ENCODE measurements at regions not wholly inside any gene's neighbourhood (a gene's known extent, or its start where the extent isn't known, plus 50 kb on each side); places are given as distances from the start of the nearest gene placed in this dataset.
"Not testable (repeated sequence)": the region's sequence is repeated elsewhere in the genome, so short reads cannot be mapped to it uniquely, and the experiment has no call there.

GRCh38 chr6:85245004-85245403, 204.9 kb upstream of the NT5E start:
- no peaks in the 10 kb centered on the region for H3K4me1 ChIP-seq
- WGBS, 2 donors, result 85 to 90% methylated on average over 3 of the region's 3 CpGs
- H3K27me3 ChIP-seq, result no peaks in the 10 kb centered on the region
- H3K27ac ChIP-seq, result no peak overlapping the region
- peaks cover 0 to 3% (median 0%) of the 10 kb centered on the region in 4 donors for H3K9me3 ChIP-seq
- H3K4me3 ChIP-seq, result no peak overlapping the region
- H3K36me3 ChIP-seq, result no peaks in the 10 kb centered on the region
- TF ChIP-seq, protein P1, sequence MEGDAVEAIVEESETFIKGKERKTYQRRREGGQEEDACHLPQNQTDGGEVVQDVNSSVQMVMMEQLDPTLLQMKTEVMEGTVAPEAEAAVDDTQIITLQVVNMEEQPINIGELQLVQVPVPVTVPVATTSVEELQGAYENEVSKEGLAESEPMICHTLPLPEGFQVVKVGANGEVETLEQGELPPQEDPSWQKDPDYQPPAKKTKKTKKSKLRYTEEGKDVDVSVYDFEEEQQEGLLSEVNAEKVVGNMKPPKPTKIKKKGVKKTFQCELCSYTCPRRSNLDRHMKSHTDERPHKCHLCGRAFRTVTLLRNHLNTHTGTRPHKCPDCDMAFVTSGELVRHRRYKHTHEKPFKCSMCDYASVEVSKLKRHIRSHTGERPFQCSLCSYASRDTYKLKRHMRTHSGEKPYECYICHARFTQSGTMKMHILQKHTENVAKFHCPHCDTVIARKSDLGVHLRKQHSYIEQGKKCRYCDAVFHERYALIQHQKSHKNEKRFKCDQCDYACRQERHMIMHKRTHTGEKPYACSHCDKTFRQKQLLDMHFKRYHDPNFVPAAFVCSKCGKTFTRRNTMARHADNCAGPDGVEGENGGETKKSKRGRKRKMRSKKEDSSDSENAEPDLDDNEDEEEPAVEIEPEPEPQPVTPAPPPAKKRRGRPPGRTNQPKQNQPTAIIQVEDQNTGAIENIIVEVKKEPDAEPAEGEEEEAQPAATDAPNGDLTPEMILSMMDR (IDR thresholded peaks at IDR 0.05), result no peak
- no peak for TF ChIP-seq EP300 (IDR thresholded peaks at IDR 0.05)
- no peak for TF ChIP-seq POLR2A (IDR thresholded peaks at IDR 0.05)
- DNase-seq (ENCODE audit: low spot score in 2 of 2), result no peak

DNA sequence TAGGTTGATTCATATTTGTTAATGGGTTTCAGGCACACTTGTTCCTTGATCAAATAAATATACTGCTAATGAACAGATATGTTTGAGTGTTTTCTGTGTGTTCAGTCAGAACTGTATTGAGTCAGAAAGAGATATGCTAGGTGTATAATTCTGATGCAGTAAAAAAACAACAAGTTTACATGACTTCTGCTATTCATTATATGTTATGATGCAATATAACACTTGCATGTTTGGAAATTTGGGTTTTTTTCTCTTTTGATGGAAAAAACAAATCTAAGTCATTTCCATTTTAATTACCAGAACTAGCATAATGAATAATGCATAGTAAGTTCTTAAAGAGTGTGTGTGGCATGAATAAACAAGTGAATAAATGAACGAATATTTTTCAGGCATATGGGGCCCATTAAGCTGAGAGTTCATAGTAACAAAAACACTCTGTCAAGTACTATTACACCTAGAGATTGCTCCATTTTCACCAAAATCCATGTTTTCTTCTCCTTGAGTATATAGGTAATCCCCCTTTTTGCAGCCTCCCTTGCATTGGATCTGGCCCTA, 208.3 kb upstream of the NT5E start:
- Histone ChIP-seq H3K4me1 (no peaks in the 10 kb centered on the region), H3K27ac (no peak overlapping the region), H3K4me3 (no peak overlapping the region), H3K9me3 (no peaks in the 10 kb centered on the region), H3K27me3 (no peaks in the 10 kb centered on the region), H3K36me3 (no peaks in the 10 kb centered on the region)
- WGBS, 2 donors, result 57 to 67% methylated on average over 1 of the region's 1 CpG
- TF ChIP-seq POLR2A (IDR thresholded peaks at IDR 0.05) (no peak), EP300 (IDR thresholded peaks at IDR 0.05) (no peak)
- TF ChIP-seq, protein P1 (IDR thresholded peaks at IDR 0.05), result no peak
- no peak for DNase-seq (ENCODE audit: low spot score in 2 of 2)

DNA sequence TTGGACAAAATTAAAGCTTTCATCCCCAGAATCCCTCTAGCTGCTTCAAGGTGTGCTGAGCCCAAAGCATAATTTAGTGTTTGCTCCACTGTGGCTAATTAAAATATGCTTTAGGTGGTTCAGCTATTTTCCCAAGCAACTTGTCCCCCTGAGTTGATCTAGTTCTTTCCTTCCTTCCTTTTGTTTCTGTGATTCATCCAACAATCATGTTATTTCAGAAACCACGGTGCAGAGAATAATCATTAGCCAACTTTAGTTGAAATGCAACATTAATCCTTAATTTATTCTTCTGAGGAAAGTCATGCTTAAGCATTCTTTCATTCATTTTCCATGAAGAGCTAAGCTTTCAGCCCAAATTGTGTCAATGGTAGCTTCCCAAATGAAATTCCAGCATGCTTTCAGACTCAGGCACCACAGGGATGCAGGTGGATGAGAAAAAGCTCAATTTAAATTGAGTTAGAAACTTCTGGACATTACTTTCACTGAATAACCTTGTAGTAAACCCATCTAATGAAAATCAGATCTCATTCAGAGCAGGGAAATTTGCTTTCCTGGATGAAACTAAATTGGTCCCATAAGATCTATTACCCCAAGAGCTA, 209.0 kb upstream of the NT5E start:
- Histone ChIP-seq H3K9me3 (no peaks in the 10 kb centered on the region), H3K4me3 (no peak overlapping the region), H3K27ac (no peak overlapping the region), H3K4me1 (no peaks in the 10 kb centered on the region), H3K27me3 (no peaks in the 10 kb centered on the region), H3K36me3 (no peaks in the 10 kb centered on the region)
- TF ChIP-seq, protein P1 (IDR thresholded peaks at IDR 0.05), result no peak
- no peak for TF ChIP-seq EP300 (IDR thresholded peaks at IDR 0.05)
- no peak for TF ChIP-seq POLR2A (IDR thresholded peaks at IDR 0.05)
- 36 to 43% methylated on average over 1 of the region's 1 CpG for WGBS, 2 donors
- no peak for DNase-seq (ENCODE audit: low spot score in 2 of 2)

DNA sequence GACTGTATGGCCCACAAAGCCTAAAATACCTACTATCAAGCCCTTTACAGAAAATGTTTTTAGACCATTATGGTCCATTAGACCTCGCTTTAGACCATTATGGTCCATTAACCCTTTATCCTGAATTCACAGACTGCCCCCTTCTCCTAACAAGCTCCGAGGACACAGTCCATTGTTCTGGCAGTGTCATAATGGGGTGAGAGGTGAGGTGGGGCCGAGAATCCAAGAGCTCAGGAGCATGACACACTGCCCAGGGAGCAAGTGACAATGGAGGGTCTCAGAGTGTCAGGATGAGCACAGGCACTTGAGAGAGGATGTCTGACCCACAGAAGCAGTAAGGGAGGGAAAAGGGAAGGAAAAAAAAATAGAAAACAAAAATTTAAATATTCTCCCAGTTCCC, 212.4 kb upstream of the NT5E start:
- Histone ChIP-seq H3K27me3 (no peaks in the 10 kb centered on the region), H3K4me3 (no peak overlapping the region), H3K4me1 (no peaks in the 10 kb centered on the region), H3K27ac (no peak overlapping the region), H3K9me3 (no peaks in the 10 kb centered on the region), H3K36me3 (no peaks in the 10 kb centered on the region)
- WGBS, 2 donors, result 36 to 63% methylated on average over 3 of the region's 3 CpGs
- TF ChIP-seq, protein P1 (IDR thresholded peaks at IDR 0.05), result no peak
- TF ChIP-seq EP300 (IDR thresholded peaks at IDR 0.05) (no peak), POLR2A (IDR thresholded peaks at IDR 0.05) (no peak)
- no peak for DNase-seq (ENCODE audit: low spot score in 2 of 2)

GRCh38 chr6:85236636-85237035, 213.2 kb upstream of the NT5E start:
- TF ChIP-seq POLR2A (IDR thresholded peaks at IDR 0.05), result no peak
- no peak for TF ChIP-seq EP300 (IDR thresholded peaks at IDR 0.05)
- TF ChIP-seq, protein P1 (IDR thresholded peaks at IDR 0.05), result no peak
- no peak overlapping the region for H3K27ac ChIP-seq
- WGBS, 2 donors, result 75 to 79% methylated on average over 3 of the region's 3 CpGs

DNA sequence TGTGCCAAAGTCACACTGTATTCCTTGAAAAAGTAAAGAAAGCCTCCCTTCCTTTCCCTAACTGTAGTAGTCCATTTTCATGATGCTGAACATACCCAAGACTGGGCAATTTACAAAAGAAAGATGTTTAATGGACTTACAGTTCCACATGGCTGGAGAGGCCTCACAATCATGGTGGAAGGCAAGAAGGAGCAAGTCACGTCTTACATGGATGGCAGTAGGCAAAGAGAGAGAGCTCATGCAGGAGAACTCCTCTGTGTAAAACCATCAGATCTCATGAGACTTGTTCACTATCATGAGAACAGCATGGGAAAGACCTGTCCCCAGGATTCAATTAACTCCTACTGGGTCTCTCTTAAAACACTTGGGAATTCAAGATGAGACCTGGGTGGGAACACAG, 222.5 kb upstream of the NT5E start:
- H3K27ac ChIP-seq; DNase-seq (ENCODE audit: low spot score in 2 of 2); H3K4me3 ChIP-seq; H3K4me1 ChIP-seq; H3K27me3 ChIP-seq; H3K36me3 ChIP-seq: not testable (repeated sequence)
- 61 to 85% methylated on average over 1 of the region's 1 CpG for WGBS, 2 donors
- peaks cover 0 to 48% (median 5%) of the 10 kb centered on the region in 4 donors for H3K9me3 ChIP-seq

More at GRCh38 chr6:85236636-85237035, 213.2 kb upstream of the NT5E start:
- Histone ChIP-seq H3K27me3 (no peaks in the 10 kb centered on the region), H3K4me1 (no peaks in the 10 kb centered on the region), H3K9me3 (no peaks in the 10 kb centered on the region), H3K36me3 (no peaks in the 10 kb centered on the region), H3K4me3 (no peak overlapping the region)
- DNase-seq (ENCODE audit: low spot score in 2 of 2), result no peak

GRCh38 chr6:85212794-85213193, 237.1 kb upstream of the NT5E start:
- not testable (repeated sequence) for DNase-seq (ENCODE audit: low spot score in 2 of 2); H3K4me1 ChIP-seq; H3K27me3 ChIP-seq; H3K27ac ChIP-seq; H3K4me3 ChIP-seq; H3K36me3 ChIP-seq
- H3K9me3 ChIP-seq, result peaks cover 0 to 43% (median 1%) of the 10 kb centered on the region in 4 donors
- WGBS, 2 donors, result 49 to 52% methylated on average over 4 to 5 of the region's 5 CpGs
